H1 (cell line): ENCODE measurements at regions not wholly inside any gene's neighbourhood (a gene's known extent, or its start where the extent isn't known, plus 50 kb on each side); places are given as distances from the start of the nearest gene placed in this dataset.

Experiments
- CTCF ChIA-PET: fragments of 300-600 bp; sonication (Branson Sonifier 250); formaldehyde crosslinking; loops from one replicate; lab custom pipeline; 2021; ENCODE audit not compliant: partially characterized antibody; lab: Charles Lee
- POLR2A ChIA-PET: fragments of 300-600 bp; sonication (Branson Sonifier 250); formaldehyde crosslinking; loops from one replicate; lab custom pipeline; 2021; ENCODE audit warnings: inconsistent platforms; ENCODE audit not compliant: partially characterized antibody; lab: Charles Lee
- DNase-seq, 2 experiments: peaks; one replicate each; pipeline versions ENCODE4 v3.0.0 to v3.0.0-alpha.2; 2010 to 2022; ENCODE audit warnings: low spot score in 2 of 2, low read depth in 1 of 2, mixed read lengths in 1 of 2
- FAIRE-seq: peaks from 2 replicates; lab custom pipeline; 2011; peaks lifted over from hg19 to GRCh38; lab: Jason Lieb, UNC
- H2AFZ ChIP-seq: 2 replicates; pipeline ENCODE4 v1.8.1; 2012; ENCODE audit warnings: low read length, inconsistent platforms
- H2AK5ac ChIP-seq: 2 replicates; pipeline ENCODE4 v1.6.1; 2013; ENCODE audit warnings: low read depth, low read length
- H2BK120ac ChIP-seq: replicated peaks from 2 replicates; pipeline ENCODE3; 2013; ENCODE audit warnings: low read depth, low read length, inconsistent platforms
- H2BK12ac ChIP-seq: 2 replicates; pipeline ENCODE4 v1.6.1; 2013; ENCODE audit warnings: low read depth, low read length
- H2BK15ac ChIP-seq: 2 replicates; pipeline ENCODE4 v1.6.1; 2013; ENCODE audit warnings: low read length
- H2BK20ac ChIP-seq: 2 replicates; pipeline ENCODE4 v1.6.1; 2013; ENCODE audit warnings: low read length
- H2BK5ac ChIP-seq: 2 replicates; pipeline ENCODE4 v1.6.1; 2013; ENCODE audit warnings: low read depth, low read length
- H3K14ac ChIP-seq: 2 replicates; pipeline ENCODE4 v1.6.1; 2013; ENCODE audit warnings: inconsistent platforms; ENCODE audit not compliant: insufficient read length
- H3K18ac ChIP-seq: 2 replicates; pipeline ENCODE4 v1.6.1; 2013; ENCODE audit warnings: low read length; ENCODE audit errors: extremely low read depth
- H3K23ac ChIP-seq: 2 replicates; pipeline ENCODE4 v1.6.1; 2013; ENCODE audit warnings: inconsistent platforms; ENCODE audit not compliant: insufficient read length
- H3K23me2 ChIP-seq: 2 replicates; pipeline ENCODE4 v1.6.1; 2013; ENCODE audit warnings: low read depth, low read length
- H3K27ac ChIP-seq: 2 replicates; pipeline ENCODE4 v1.6.1; 2011; ENCODE audit warnings: low read depth, low read length, inconsistent platforms
- H3K27me3 ChIP-seq, 4 experiments: replicated peaks in 1 of 4; 1 replicate in 1 of 4; 2 replicates in 3 of 4; pipeline versions ENCODE4 v1.6.1 to v1.8.1; 2011 to 2013; ENCODE audit warnings: low read length in 3 of 4, mild to moderate bottlenecking in 3 of 4, inconsistent platforms in 2 of 4, mixed read lengths in 2 of 4, moderate library complexity in 1 of 4; ENCODE audit not compliant: control insufficient read depth in 3 of 4, insufficient read depth in 3 of 4; ENCODE audit errors: extremely low read depth in 1 of 4
- H3K36me3 ChIP-seq, 4 experiments: 2 replicates each; pipeline versions ENCODE4 v1.6.1 to v1.8.1; 2011 to 2013; ENCODE audit warnings: mild to moderate bottlenecking in 4 of 4, low read length in 3 of 4, moderate library complexity in 2 of 4, control low read depth in 1 of 4, inconsistent platforms in 1 of 4; ENCODE audit not compliant: insufficient read depth in 4 of 4, control insufficient read depth in 2 of 4
- H3K4ac ChIP-seq: replicated peaks from 2 replicates; pipeline ENCODE3; 2013; ENCODE audit warnings: low read length, low read depth, mixed read lengths, inconsistent platforms; ENCODE audit not compliant: insufficient read length
- H3K4me1 ChIP-seq, 4 experiments: replicated peaks in 1 of 4; 1 replicate in 1 of 4; 2 replicates in 3 of 4; pipeline versions ENCODE4 v1.6.1 to v1.8.1; 2011 to 2013; ENCODE audit warnings: low read length in 3 of 4, inconsistent platforms in 2 of 4, mixed read lengths in 1 of 4; ENCODE audit not compliant: insufficient read depth in 4 of 4, control insufficient read depth in 3 of 4
- H3K4me2 ChIP-seq, 2 experiments: 2 replicates each; pipeline versions ENCODE4 v1.6.1 to v1.8.1; 2011 to 2013; ENCODE audit warnings: low read depth in 2 of 2, low read length in 2 of 2, control low read depth in 1 of 2, inconsistent platforms in 1 of 2, mild to moderate bottlenecking in 1 of 2; ENCODE audit not compliant: insufficient read depth in 1 of 2
- H3K4me3 ChIP-seq, 4 experiments: fragments of 200-600, 300-600 bp in 1 of 4; sonication (generic), shearing (Covaris generic), sonication (Bioruptor Twin) in 1 of 4; 2 replicates each; pipeline versions ENCODE4 v1.5.1 to v1.8.1; 2011 to 2016; ENCODE audit warnings: low read length in 4 of 4, low read depth in 3 of 4, control low read depth in 2 of 4, inconsistent platforms in 2 of 4, mild to moderate bottlenecking in 2 of 4, mixed read lengths in 1 of 4, moderate library complexity in 1 of 4; ENCODE audit not compliant: insufficient read depth in 2 of 4; ENCODE audit errors: extremely low read depth in 1 of 4
- H3K56ac ChIP-seq: replicated peaks from 2 replicates; pipeline ENCODE3; 2013; ENCODE audit warnings: low read depth, mild to moderate bottlenecking, mixed read lengths, low read length, inconsistent platforms; ENCODE audit not compliant: insufficient read length
- H3K79me1 ChIP-seq: 2 replicates; pipeline ENCODE4 v1.6.1; 2013; ENCODE audit warnings: low read depth, low read length, control low read depth
- H3K79me2 ChIP-seq, 2 experiments: 2 replicates each; pipeline versions ENCODE4 v1.6.1 to v1.8.1; 2012 to 2013; ENCODE audit warnings: low read length in 2 of 2, mild to moderate bottlenecking in 2 of 2, inconsistent platforms in 1 of 2; ENCODE audit not compliant: insufficient read depth in 2 of 2, control insufficient read depth in 1 of 2
- H3K9ac ChIP-seq, 4 experiments: replicated peaks in 1 of 4; 1 replicate in 1 of 4; 2 replicates in 3 of 4; pipeline versions ENCODE4 v1.6.1 to v1.8.1; 2011 to 2013; ENCODE audit warnings: low read depth in 3 of 4, low read length in 3 of 4, control low read depth in 2 of 4, mild to moderate bottlenecking in 2 of 4, moderate library complexity in 2 of 4, inconsistent platforms in 1 of 4; ENCODE audit errors: extremely low read depth in 1 of 4
- H3K9me3 ChIP-seq, 2 experiments: 2 replicates each; pipeline versions ENCODE4 v1.6.1 to v1.8.1; 2012 to 2013; ENCODE audit warnings: mild to moderate bottlenecking in 2 of 2, moderate library complexity in 2 of 2, control low read depth in 1 of 2, inconsistent platforms in 1 of 2, low read depth in 1 of 2, low read length in 1 of 2, mixed read lengths in 1 of 2; ENCODE audit not compliant: insufficient read depth in 2 of 2
- H4K20me1 ChIP-seq, 2 experiments: replicated peaks in 1 of 2; 2 replicates each; pipeline versions ENCODE3 to v1.8.1; 2011 to 2013; ENCODE audit warnings: inconsistent platforms in 2 of 2, low read length in 2 of 2, mild to moderate bottlenecking in 1 of 2; ENCODE audit not compliant: insufficient read depth in 2 of 2, control insufficient read depth in 1 of 2
- H4K5ac ChIP-seq: 2 replicates; pipeline ENCODE4 v1.6.1; 2013; ENCODE audit warnings: low read length, low read depth, mixed read lengths, inconsistent platforms; ENCODE audit not compliant: insufficient read length
- H4K8ac ChIP-seq: 2 replicates; pipeline ENCODE4 v1.8.0; 2013; ENCODE audit warnings: mild to moderate bottlenecking, moderate library complexity, low read length, inconsistent platforms; ENCODE audit not compliant: insufficient read depth; ENCODE audit errors: extremely low read depth
- H4K91ac ChIP-seq: replicated peaks from 2 replicates; pipeline ENCODE3; 2013; ENCODE audit warnings: low read length, mixed read lengths, inconsistent platforms; ENCODE audit not compliant: insufficient read length
- BCL11A ChIP-seq, 2 experiments: IDR thresholded peaks; one replicate each; pipeline ENCODE4 v1.6.1; 2011; ENCODE audit warnings: low read depth in 2 of 2, low read length in 2 of 2, mild to moderate bottlenecking in 2 of 2
- CHD2 ChIP-seq: IDR thresholded peaks from 2 replicates; pipeline ENCODE4 v1.6.1; 2012; ENCODE audit warnings: low read length, improper control_type of control experiment
- EP300 ChIP-seq, 2 experiments: IDR thresholded peaks; 1 replicate in 1 of 2; 2 replicates in 1 of 2; pipeline ENCODE4 v1.6.1; 2011 to 2012; ENCODE audit warnings: low read depth in 2 of 2, low read length in 2 of 2, mild to moderate bottlenecking in 2 of 2, borderline replicate concordance in 1 of 2, inconsistent platforms in 1 of 2, moderate library complexity in 1 of 2
- JUN ChIP-seq: IDR thresholded peaks from 2 replicates; pipeline ENCODE4 v1.6.1; 2011; ENCODE audit warnings: low read depth, mild to moderate bottlenecking, improper control_type of control experiment, low read length
- KDM1A ChIP-seq: fragments of 200-600, 300-600 bp; sonication (generic); IDR thresholded peaks from 2 replicates; pipeline ENCODE4 v1.7.1; 2016; ENCODE audit warnings: mild to moderate bottlenecking, low read length, borderline replicate concordance
- NRF1 ChIP-seq: IDR thresholded peaks from 2 replicates; pipeline ENCODE4 v1.6.1; 2011; ENCODE audit warnings: mild to moderate bottlenecking, low read depth, low read length, improper control_type of control experiment
- RFX5 ChIP-seq: IDR thresholded peaks from 2 replicates; pipeline ENCODE4 v1.6.1; 2011; ENCODE audit warnings: low read depth, low read length, improper control_type of control experiment, borderline replicate concordance
- SP1 ChIP-seq: IDR thresholded peaks from 2 replicates; pipeline ENCODE4 v1.6.1; 2011; ENCODE audit warnings: low read depth, low read length
- SP4 ChIP-seq: IDR thresholded peaks from 2 replicates; pipeline ENCODE4 v1.6.1; 2012; ENCODE audit warnings: low read length, inconsistent platforms
- TAF7 ChIP-seq: optimal IDR thresholded peaks from 2 replicates; pipeline ENCODE3; 2011; ENCODE audit warnings: low read depth, mild to moderate bottlenecking, inconsistent platforms, low read length, moderate library complexity, borderline replicate concordance
- WGBS, 2 experiments: shearing (Covaris generic) in 1 of 2; methylation state at CpG; one replicate each; pipeline versions ENCODE4 v1.1.6 to v1.1.7; 2013 to 2015; ENCODE audit warnings: low lambda C conversion rate in 2 of 2, mixed read lengths in 2 of 2, inconsistent platforms in 1 of 2, low coverage in 1 of 2, missing lambda C conversion rate in 1 of 2; ENCODE audit not compliant: insufficient replicate concordance in 2 of 2, insufficient coverage in 1 of 2, insufficient read length in 1 of 2; ENCODE audit errors: extremely low coverage in 1 of 2, missing lambda C conversion rate in 1 of 2; 5-methylcytosine and 5-hydroxymethylcytosine counted together
- TF ChIP-seq, protein P1 (sequence below), 3 experiments: IDR thresholded peaks; 1 replicate in 2 of 3; 2 replicates in 1 of 3; pipeline versions ENCODE4 v1.5.1 to v1.6.1; 2011; ENCODE audit warnings: low read length in 3 of 3, mild to moderate bottlenecking in 3 of 3, inconsistent platforms in 2 of 3, low read depth in 1 of 3, moderate library complexity in 1 of 3; ENCODE audit not compliant: insufficient read depth in 1 of 3; ENCODE audit errors: control extremely low read depth in 1 of 3
- TF ChIP-seq, protein P2 (sequence below): IDR thresholded peaks from 2 replicates; pipeline ENCODE4 v1.6.1; 2011; ENCODE audit warnings: low read depth, mild to moderate bottlenecking, low read length; ENCODE audit not compliant: insufficient read depth

DNA sequence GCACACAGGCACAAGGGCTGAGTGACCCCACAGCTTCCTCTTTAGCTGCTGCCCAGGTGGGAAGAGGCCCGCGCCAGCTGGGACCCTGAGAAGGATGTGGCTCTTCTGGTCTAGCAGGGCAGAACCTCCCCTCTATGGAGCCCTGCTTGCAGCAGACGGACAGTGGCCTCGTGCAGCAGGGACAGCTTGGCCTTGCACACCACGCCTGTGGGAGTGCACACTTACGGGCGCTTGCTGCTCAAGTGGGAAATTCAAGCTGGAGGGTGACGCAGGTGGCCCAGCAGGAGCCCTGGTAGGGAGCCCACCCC lies 971.4 kb downstream of the BRD1 start:
- no peak overlapping the region for H3K18ac ChIP-seq
- H3K23me2 ChIP-seq: peaks cover 14% of the 10 kb centered on the region; the same call in 1 of the 2 replicates
- no peak overlapping the region for H3K56ac ChIP-seq
- no peak for FAIRE-seq
- H2AFZ ChIP-seq: no peak overlapping the region
- H3K4me1 ChIP-seq: no peaks in the 10 kb centered on the region
- H3K79me2 ChIP-seq: no peaks in the 10 kb centered on the region
- no peak overlapping the region for H4K91ac ChIP-seq
- H3K9ac ChIP-seq: no peak overlapping the region
- H2AK5ac ChIP-seq: no peak overlapping the region
- H2BK5ac ChIP-seq: no peak overlapping the region
- no peak overlapping the region for H3K4me3 ChIP-seq
- no peak overlapping the region for H3K14ac ChIP-seq
- H2BK120ac ChIP-seq: no peak overlapping the region
- H3K4ac ChIP-seq: no peak overlapping the region
- ChIA-PET POLR2A (no interaction called here), CTCF (interaction anchor here (1.3 to 2.1 kb wide), 2 partner anchors 10 to 449 kb away, joined by 3 to 4 read pairs; no protein-coding TSS in a partner anchor)
- peaks cover 0 to 6% of the 10 kb centered on the region in 2 experiments; a peak in 1 of 4 replicates for H3K9me3 ChIP-seq
- no peak overlapping the region for H3K4me2 ChIP-seq
- H3K36me3 ChIP-seq: no peaks in the 10 kb centered on the region
- H2BK15ac ChIP-seq: no peak overlapping the region
- H3K27ac ChIP-seq: no peak overlapping the region
- H4K5ac ChIP-seq: no peak overlapping the region
- no peak for DNase-seq
- H3K79me1 ChIP-seq: no peaks in the 10 kb centered on the region
- H3K23ac ChIP-seq: no peak overlapping the region
- no peak overlapping the region for H2BK12ac ChIP-seq
- H4K8ac ChIP-seq: no peak overlapping the region
- H3K27me3 ChIP-seq: no peaks in the 10 kb centered on the region; a peak in 1 of 7 replicates
- 90% methylated on average over 7 of the region's 8 CpGs; no CpG with 5 or more reads in 1 of the 2 experiments for WGBS, 2 experiments
- H4K20me1 ChIP-seq: peaks cover 0 to 2% of the 10 kb centered on the region in 2 experiments
- H2BK20ac ChIP-seq: no peak overlapping the region
- TF ChIP-seq JUN (no peak), NRF1 (no peak), TAF7 (no peak), RFX5 (no peak), SP4 (no peak), BCL11A (IDR thresholded peaks at IDR 0.05; ENCODE audit: low read depth in 2 of 2, low read length in 2 of 2) (no peak), KDM1A (no peak), EP300 (IDR thresholded peaks at IDR 0.05; ENCODE audit: borderline replicate concordance in 1 of 2, low read depth in 2 of 2, low read length in 2 of 2) (no peak), CHD2 (no peak), SP1 (no peak)
- TF ChIP-seq, protein P1, sequence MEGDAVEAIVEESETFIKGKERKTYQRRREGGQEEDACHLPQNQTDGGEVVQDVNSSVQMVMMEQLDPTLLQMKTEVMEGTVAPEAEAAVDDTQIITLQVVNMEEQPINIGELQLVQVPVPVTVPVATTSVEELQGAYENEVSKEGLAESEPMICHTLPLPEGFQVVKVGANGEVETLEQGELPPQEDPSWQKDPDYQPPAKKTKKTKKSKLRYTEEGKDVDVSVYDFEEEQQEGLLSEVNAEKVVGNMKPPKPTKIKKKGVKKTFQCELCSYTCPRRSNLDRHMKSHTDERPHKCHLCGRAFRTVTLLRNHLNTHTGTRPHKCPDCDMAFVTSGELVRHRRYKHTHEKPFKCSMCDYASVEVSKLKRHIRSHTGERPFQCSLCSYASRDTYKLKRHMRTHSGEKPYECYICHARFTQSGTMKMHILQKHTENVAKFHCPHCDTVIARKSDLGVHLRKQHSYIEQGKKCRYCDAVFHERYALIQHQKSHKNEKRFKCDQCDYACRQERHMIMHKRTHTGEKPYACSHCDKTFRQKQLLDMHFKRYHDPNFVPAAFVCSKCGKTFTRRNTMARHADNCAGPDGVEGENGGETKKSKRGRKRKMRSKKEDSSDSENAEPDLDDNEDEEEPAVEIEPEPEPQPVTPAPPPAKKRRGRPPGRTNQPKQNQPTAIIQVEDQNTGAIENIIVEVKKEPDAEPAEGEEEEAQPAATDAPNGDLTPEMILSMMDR (IDR thresholded peaks at IDR 0.05; ENCODE audit: control extremely low read depth in 1 of 3, insufficient read depth in 1 of 3, low read depth in 1 of 3, low read length in 3 of 3): no peak
- TF ChIP-seq, protein P2, sequence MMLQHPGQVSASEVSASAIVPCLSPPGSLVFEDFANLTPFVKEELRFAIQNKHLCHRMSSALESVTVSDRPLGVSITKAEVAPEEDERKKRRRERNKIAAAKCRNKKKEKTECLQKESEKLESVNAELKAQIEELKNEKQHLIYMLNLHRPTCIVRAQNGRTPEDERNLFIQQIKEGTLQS: no peak
